ENCODE measurements at regions not wholly inside any gene's neighbourhood (a gene's known extent, or its start where the extent isn't known, plus 50 kb on each side); places are given as distances from the start of the nearest gene placed in this dataset.

DNA sequence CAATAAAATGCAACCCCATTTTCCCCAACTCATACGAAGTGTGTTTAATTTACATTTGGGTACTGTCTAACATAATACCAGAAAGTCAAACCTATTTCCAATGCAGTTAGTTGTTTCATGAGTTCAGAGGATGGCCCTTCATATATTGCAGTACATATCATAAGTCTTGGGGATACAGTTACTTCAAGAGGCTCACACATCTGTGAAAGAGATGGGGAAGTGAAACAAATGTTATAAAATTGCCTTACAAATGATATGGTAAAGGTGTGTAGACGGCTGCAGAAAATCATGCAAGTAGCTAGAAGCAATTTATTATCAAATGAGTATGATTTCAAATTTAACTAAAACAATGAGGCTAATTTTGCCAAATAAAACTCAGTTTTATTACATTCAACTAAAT lies 219.0 kb upstream of the CDH12 start:
- no peak for DNase-seq (ENCODE audit: low read depth)

DNA sequence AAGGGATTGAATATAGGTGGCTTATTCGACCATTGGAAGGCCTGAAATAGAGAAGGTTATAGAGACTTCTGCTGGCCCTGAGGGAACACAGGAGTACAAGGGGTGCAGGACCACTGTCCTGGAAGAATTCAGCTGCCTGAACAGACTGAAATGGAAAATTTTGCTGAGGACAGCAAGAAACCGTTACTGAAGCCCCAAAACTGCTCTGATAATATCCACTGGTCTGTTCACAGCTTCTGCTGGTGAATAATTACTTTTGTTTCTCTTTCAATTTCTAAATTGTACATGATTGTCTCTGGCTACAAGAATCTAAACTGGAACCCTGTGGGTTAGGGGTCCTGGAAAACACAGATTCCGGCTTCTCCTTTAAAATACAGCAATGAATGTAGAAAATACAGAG lies 218.5 kb upstream of the CDH12 start:
- no peak for DNase-seq (ENCODE audit: low read depth)

DNA sequence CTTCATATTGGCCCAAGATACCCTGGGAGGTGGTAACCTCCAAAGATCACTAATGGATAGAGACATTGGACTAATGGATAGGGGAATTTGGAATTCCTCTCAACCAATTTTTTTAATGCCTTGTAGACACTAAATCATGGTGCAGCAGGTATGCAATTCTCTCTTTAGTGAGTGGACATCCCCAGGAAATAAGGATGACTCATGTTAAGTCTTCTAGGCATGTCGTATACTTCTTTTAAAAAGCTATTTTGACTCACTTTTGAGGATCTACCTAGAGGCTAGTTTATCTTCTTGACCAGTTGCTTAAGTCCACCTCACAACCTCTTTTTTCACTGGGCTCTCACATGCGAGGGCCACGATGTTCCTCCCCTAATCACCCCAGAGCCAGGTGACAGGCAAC lies 211.6 kb upstream of the CDH12 start:
- DNase-seq (ENCODE audit: low read depth): no peak

DNA sequence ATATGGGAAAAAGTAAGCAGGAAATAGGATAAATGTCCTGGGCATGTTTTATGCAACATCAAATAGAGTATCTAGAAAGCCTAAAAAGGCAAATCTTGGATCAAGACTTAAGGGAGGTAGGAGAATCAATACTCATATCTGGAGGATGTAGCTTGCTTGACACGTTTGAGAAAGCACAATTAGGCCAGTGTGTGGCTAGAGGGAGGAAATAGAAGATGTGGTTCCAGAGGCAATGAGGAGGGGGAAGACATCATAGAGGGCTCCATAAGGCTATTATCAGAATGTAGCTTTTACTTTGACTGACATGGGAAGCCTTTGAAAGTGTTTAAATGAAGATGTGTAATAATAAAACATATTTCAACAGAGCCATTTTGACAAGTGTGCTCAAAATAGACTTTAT lies 200.7 kb upstream of the CDH12 start:
- DNase-seq (ENCODE audit: low read depth): no peak

DNA sequence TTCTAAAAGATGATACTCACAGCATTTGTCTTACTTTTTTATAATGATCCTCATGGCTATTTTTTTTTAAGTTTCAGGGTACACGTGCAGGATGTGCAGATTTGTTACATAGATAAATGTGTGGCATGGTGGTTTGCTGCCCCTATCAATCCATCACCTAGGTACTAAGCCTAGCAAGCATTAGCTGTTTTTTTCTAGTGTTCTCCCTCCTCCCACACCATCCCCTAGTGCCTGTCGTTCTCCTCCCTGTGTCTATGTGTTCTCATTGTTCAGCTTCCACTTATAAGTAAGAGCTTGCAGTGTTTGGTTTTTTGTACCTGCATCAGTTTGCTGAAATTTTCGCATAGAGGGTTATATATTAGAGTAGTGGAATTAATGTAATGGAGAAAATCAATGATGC lies 189.1 kb upstream of the CDH12 start:
- no peak for DNase-seq (ENCODE audit: low read depth)

DNA sequence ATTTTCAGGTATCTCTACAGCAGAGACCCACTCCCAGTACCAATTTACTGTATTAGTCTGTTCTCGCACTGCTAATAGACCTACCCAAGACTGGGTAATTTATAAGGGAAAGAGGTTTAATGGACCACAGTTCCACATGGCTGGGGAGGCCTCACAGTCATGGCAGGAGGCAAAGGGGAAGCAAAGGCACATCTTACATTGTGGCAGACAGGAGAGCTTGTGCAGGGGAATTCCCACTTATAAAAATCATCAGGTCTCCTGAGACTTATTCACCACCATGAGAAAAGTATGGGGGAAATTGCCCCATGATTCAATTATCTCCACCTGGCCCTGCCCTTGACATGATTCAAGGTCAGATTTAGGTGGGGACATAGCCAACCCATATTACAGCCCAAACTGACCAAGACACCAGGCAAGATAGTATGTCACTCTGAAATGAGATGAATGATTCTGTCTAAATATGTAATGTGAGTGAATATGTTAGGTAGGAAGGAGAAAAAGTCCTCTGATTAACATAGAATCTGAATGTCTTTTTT lies 182.5 kb upstream of the CDH12 start:
- DNase-seq (ENCODE audit: low read depth): no peak

DNA sequence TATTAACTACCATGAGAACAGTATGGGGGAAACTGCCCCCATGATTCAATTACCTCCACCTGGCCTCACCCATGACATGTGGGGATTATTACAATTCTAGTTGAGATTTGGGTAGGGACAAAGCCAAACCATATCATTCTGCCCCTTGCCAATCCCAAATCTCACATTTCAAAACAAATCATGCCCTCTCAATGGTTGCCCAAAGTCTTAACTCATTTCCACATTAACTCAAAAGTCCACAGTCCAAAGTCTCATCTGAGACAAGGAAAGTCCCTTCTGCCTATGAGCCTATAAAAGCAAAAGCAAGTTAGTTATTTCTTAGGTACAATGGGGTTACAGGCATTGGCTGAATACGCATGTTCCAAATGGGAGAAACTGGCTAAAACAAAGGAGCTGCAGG lies 180.7 kb upstream of the CDH12 start:
- no peak for DNase-seq (ENCODE audit: low read depth)

- no peak for DNase-seq (ENCODE audit: low read depth)
These were observed 176.1 kb upstream of the CDH12 start for GRCh38 chr5:23029290-23029689.

- no peak for DNase-seq (ENCODE audit: low read depth)
These were observed 175.4 kb upstream of the CDH12 start for GRCh38 chr5:23028445-23029021.

DNA sequence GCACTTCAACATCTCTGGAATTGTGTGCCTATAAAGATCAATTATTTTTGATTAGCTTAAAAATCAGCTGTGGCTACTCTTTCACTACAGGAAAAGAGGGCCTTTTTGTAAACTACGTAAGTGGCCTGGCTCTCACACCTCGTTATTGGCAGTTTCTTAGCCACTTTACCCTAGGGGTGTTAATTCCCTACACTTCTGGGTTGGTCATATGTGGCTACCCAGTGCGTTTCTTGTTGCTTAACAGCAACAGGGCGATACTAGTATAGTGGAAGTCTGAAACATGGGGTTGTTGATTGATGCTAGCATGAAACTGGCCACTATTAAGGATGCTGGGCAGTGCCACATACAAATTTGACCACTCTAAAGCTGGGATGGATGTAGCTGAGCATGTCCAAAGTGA lies 174.7 kb upstream of the CDH12 start:
- no peak for DNase-seq (ENCODE audit: low read depth)

GRCh38 chr5:23027331-23027730 lies 174.2 kb upstream of the CDH12 start:
- DNase-seq (ENCODE audit: low read depth): no peak

DNA sequence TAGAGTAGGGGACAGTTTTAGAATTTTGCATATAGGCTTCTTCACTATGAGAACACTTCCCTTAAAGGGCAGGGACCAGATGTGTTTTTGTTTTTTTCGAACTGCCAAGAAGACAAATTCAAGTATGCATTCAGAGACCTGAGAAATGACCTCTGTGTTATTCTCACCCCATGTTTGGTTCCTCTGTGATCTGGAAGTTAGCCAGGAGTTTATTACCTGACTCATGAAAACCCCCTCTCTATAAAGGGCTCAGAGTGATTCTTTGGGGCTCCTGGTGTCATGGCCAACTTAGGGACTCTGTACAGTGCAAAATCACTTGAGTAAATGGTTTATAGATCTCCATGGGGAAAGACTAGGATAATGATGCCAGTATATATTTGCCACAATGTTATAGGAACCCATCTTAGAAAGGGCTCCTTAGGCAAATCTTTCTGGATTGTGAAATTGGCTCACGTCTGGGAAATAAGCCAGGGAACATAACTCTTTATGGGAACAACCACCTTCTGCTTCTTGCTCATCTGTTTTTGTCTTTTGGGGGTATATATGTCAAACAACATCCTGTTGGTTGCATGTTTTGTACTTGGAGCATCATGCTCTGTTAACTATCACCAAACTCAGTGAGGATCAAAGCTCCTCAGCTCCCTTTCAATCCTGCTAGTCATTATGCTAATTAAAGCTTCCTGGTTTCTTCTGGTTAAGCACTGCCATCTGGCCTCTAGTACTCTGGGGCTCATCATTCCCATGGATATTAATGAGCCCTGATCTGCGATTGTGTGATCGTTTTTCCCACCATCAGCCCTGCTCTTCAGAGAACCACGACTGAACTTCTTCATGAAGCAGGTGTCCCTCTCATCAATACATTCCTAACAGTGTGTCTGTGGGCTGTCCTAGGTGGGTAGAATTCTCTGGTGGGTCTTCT lies 173.4 kb upstream of the CDH12 start:
- no peak for DNase-seq (ENCODE audit: low read depth)

DNA sequence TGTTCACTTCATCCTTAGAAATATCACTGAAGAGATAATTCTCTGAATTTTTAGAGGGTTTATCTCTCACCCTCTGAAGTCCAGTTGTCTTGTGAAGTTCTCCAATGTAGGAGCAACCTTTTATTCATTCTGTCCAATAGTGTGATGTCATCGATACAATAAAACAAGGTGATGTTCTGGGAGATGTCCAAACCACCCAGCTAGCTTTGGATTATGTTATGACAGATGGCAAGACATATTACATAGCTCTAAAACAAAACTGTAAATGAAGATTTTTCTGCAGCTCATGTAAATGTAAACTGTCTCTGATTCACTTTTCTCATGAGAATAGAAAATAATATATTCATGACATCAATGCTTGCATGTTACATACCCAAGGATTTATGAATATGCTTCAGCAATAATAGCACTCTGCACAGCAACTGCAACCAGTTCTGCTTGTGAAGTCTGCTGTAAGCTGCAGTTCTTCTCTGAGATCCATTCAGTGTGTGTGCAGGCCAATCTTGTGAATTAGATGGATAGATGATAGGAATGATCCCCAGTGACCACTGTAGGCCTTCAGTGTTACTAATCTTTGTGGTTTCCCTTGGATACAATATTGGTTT lies 172.6 kb upstream of the CDH12 start:
- DNase-seq (ENCODE audit: low read depth): no peak

GRCh38 chr5:23024470-23024869 lies 171.3 kb upstream of the CDH12 start:
- no peak for DNase-seq (ENCODE audit: low read depth)

GRCh38 chr5:23014825-23015224 lies 161.7 kb upstream of the CDH12 start:
- no peak for DNase-seq (ENCODE audit: low read depth)

- DNase-seq (ENCODE audit: low read depth): no peak
These were observed 161.1 kb upstream of the CDH12 start for GRCh38 chr5:23014266-23014665.

DNA sequence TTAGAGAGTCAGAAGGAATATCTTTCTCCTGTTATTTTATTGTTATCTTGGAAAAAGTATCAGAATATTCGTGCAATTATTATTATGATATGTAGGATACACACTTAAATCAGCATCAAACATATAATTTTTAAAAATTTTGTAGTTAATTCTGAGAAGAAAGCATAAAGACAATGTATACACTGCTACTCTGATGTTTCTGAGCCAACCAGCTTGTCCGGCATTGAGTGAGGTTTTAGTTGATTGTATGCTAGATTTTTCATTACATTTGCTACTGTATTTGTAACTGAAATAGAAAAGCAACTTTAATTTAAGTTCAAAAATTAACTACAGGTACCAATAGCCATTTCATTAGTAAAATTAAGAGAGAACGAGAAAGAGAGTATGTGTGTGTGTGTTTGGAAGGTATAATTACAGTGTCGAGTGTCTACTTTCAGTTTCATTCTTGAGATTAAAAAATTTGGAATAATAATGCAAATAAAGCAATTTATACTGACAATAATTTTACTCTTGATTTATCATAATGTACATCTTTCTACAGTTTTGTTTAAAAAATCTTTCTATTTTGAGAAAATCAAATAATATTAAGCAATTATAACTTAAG lies 160.4 kb upstream of the CDH12 start:
- DNase-seq (ENCODE audit: low read depth): no peak

DNA sequence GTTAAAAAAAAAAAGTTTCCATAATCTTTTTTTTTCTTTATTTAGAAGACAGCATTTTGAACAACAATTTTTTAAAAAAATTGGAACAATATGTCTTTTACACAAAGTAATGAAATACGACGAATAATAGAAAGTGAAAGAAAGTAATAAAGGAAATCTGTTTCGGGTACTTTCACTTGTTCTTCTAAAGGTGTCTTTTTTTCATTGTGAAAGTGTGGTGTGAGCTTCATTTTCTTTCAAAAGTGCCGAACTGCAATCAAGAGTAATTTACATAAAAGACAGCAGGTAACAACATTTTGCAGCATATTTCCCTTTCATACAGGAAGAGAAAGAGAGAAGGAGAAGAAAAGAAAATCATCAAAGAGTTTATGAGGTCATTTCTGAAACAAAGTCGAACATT lies 159.7 kb upstream of the CDH12 start:
- DNase-seq (ENCODE audit: low read depth): no peak

GRCh38 chr5:23007762-23008161 lies 154.6 kb upstream of the CDH12 start:
- DNase-seq (ENCODE audit: low read depth): no peak

DNA sequence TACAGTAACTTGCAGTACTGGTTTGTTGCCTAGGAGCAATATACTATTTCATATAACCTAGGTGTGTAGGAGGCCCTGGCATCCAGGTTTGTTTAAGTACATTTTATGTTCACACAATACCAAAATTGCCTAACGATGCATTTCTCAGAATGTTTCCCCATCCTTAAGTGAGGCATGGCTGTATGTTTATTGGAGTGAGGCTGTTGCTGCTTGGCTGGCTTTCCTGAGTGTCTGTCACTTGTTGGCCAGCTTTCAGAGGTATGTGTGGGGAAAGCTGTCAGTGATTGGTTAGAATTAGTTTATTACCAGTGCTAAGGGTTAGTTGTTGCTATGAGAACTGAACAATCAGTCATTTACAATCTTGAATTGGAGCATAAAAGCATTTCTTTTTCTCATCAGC lies 154.1 kb upstream of the CDH12 start:
- DNase-seq (ENCODE audit: low read depth): no peak

DNA sequence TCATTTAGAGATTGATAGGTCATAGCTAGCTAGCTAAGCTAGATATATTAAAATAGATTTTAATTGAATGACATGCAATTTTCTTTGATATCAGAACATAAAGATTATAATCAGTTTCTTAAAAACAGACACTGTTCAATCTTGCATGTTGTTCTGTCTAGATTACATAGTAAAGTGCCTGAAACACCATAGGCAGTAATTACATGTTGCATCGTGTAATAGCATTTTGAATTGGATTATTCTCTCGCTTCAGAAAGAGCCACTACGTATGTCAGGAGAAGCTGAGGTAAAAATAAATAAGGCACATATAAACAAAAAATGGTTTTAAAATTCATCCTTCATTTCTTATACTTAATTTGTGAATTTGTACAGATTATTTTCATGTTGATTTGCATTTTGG lies 148.0 kb upstream of the CDH12 start:
- DNase-seq (ENCODE audit: low read depth): no peak

DNA sequence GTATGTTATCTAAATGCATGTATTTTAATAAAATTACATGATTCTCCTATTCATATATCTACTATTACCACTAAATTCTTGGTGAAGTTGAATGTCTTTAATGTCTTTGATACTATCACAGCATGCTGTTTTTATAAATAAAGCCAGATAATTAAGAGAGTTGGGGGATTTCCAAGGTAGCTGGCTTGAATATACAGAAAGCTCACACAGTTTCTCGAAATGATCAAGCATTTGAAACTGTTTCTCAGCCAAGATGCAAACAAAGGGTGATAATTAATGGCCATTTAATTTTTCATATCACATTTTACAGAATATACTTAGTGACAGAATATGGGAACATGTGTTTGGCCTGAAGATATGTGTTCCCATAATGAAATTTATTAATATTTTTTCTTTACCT lies 145.6 kb upstream of the CDH12 start:
- no peak for DNase-seq (ENCODE audit: low read depth)

- DNase-seq (ENCODE audit: low read depth): no peak
These were observed 145.2 kb upstream of the CDH12 start for GRCh38 chr5:22998362-22998761.
